Naive thymus-derived CD4-positive, alpha-beta T cell (primary cell): ENCODE measurements at regions not wholly inside any gene's neighbourhood (a gene's known extent, or its start where the extent isn't known, plus 50 kb on each side); places are given as distances from the start of the nearest gene placed in this dataset.

Source experiments
- ATAC-seq: fragments of 150-1000 bp; cut with Tn5 transposase; 2 replicates; pipeline ENCODE4 v1.10.0; 2021; ENCODE audit warnings: mild to moderate bottlenecking, moderate library complexity
- CTCF ChIA-PET: fragments of 350-600 bp; sonication (Branson Sonifier 250); formaldehyde crosslinking; loops from one replicate; lab custom pipeline; 2021; ENCODE audit warnings: antibody characterized with exemption; lab: Charles Lee
- POLR2A ChIA-PET: fragments of 350-600 bp; sonication (Branson Sonifier 250); formaldehyde crosslinking; loops from one replicate; lab custom pipeline; 2021; ENCODE audit warnings: antibody characterized with exemption, inconsistent platforms; lab: Charles Lee
- DNase-seq, 9 donors: peaks; one replicate each; pipeline versions ENCODE4 v3.0.0 to v3.0.0-alpha.2; 2020 to 2022; ENCODE audit warnings: mixed read lengths in 1 of 9
- H3K27ac ChIP-seq: one replicate; pipeline ENCODE4 v1.7.0; 2013; ENCODE audit warnings: mild to moderate bottlenecking, low read depth, low read length, moderate library complexity
- H3K27me3 ChIP-seq, 2 donors: one replicate each; pipeline ENCODE4 v1.7.0; 2013; ENCODE audit warnings: low read length in 2 of 2, mild to moderate bottlenecking in 2 of 2, moderate library complexity in 2 of 2; ENCODE audit not compliant: control insufficient read depth in 2 of 2, insufficient read depth in 2 of 2
- H3K36me3 ChIP-seq, 3 experiments: 1 replicate in 2 of 3; 2 replicates in 1 of 3; pipeline ENCODE4 v1.7.0; 2013; ENCODE audit warnings: low read length in 3 of 3, mild to moderate bottlenecking in 3 of 3, moderate library complexity in 1 of 3; ENCODE audit not compliant: insufficient read depth in 3 of 3, control insufficient read depth in 2 of 3
- H3K4me1 ChIP-seq, 2 donors: one replicate each; pipeline ENCODE4 v1.7.0; 2013; ENCODE audit warnings: low read length in 2 of 2, mild to moderate bottlenecking in 2 of 2, moderate library complexity in 1 of 2; ENCODE audit not compliant: control insufficient read depth in 2 of 2, insufficient read depth in 2 of 2
- H3K4me3 ChIP-seq: 2 replicates; pipeline ENCODE4 v1.7.0; 2013; ENCODE audit warnings: mild to moderate bottlenecking, low read length
- H3K9me3 ChIP-seq, 3 experiments: 1 replicate in 2 of 3; 2 replicates in 1 of 3; pipeline ENCODE4 v1.7.0; 2013; ENCODE audit warnings: low read length in 3 of 3; ENCODE audit not compliant: control insufficient read depth in 2 of 3
- H3K27ac Mint-ChIP-seq, 9 donors: one replicate each; pipeline ENCODE4 v1.8.0; 2020 to 2022; ENCODE audit warnings: mixed read lengths in 9 of 9, mild to moderate bottlenecking in 8 of 9, moderate library complexity in 5 of 9, inconsistent platforms in 2 of 9
- H3K27me3 Mint-ChIP-seq, 5 donors: one replicate each; pipeline ENCODE4 v1.8.0; 2021 to 2022; ENCODE audit warnings: mixed read lengths in 5 of 5, mild to moderate bottlenecking in 1 of 5
- H3K36me3 Mint-ChIP-seq, 5 donors: one replicate each; pipeline ENCODE4 v1.8.0; 2020 to 2022; ENCODE audit warnings: mixed read lengths in 5 of 5, mild to moderate bottlenecking in 3 of 5, inconsistent platforms in 1 of 5
- H3K4me1 Mint-ChIP-seq, 7 donors: one replicate each; pipeline ENCODE4 v1.8.0; 2020 to 2022; ENCODE audit warnings: mixed read lengths in 7 of 7, mild to moderate bottlenecking in 3 of 7, inconsistent platforms in 1 of 7
- H3K4me3 Mint-ChIP-seq, 10 donors: one replicate each; pipeline ENCODE4 v1.8.0; 2020 to 2022; ENCODE audit warnings: mild to moderate bottlenecking in 10 of 10, mixed read lengths in 10 of 10, moderate library complexity in 6 of 10, inconsistent platforms in 2 of 10
- H3K9me3 Mint-ChIP-seq, 11 donors: one replicate each; pipeline ENCODE4 v1.8.0; 2020 to 2022; ENCODE audit warnings: mixed read lengths in 11 of 11, mild to moderate bottlenecking in 4 of 11, inconsistent platforms in 1 of 11, moderate library complexity in 1 of 11
- intact Hi-C, 2 donors: fragments of 100-400 bp; cut with micrococcal nuclease; formaldehyde crosslinking; loops; one replicate each; pipeline ENCODE4 v1.15.1; 2023

- peaks cover 3 to 15% (median 9%) of the 10 kb centered on the region in 11 donors for H3K9me3 Mint-ChIP-seq
- DNase-seq: no peak
- no peak for ATAC-seq
- ChIA-PET POLR2A (no interaction called here), CTCF (no interaction called here)
- H3K4me3 Mint-ChIP-seq: no peak overlapping the region
- H3K36me3 Mint-ChIP-seq: peaks cover 0 to 22% (median 9%) of the 10 kb centered on the region in 5 donors
- peaks cover 0 to 19% (median 0%) of the 10 kb centered on the region in 7 donors for H3K4me1 Mint-ChIP-seq
- Histone ChIP-seq H3K36me3 (no peaks in the 10 kb centered on the region), H3K9me3 (peaks cover 0 to 2% (median 0%) of the 10 kb centered on the region in 3 experiments), H3K27me3 (no peaks in the 10 kb centered on the region), H3K4me1 (peaks cover 0 to 7% of the 10 kb centered on the region in 2 donors), H3K27ac (no peak overlapping the region), H3K4me3 (no peak overlapping the region)
- no peak overlapping the region for H3K27ac Mint-ChIP-seq
- intact Hi-C loops: no loop called here
- no peaks in the 10 kb centered on the region for H3K27me3 Mint-ChIP-seq
These were observed 198.6 kb upstream of the BMPER start for GRCh38 chr7:33706771-33707200.

- Mint-ChIP-seq H3K27me3 (no peaks in the 10 kb centered on the region), H3K4me1 (peaks cover 0 to 13% (median 0%) of the 10 kb centered on the region in 7 donors), H3K4me3 (peak overlapping the region in 1 of 10 donors; percentile 10), H3K36me3 (peaks cover 0 to 15% (median 3%) of the 10 kb centered on the region in 5 donors), H3K27ac (no peak overlapping the region), H3K9me3 (peaks cover 1 to 10% (median 4%) of the 10 kb centered on the region in 11 donors)
- peaks cover 0 to 7% of the 10 kb centered on the region in 2 donors for H3K4me1 ChIP-seq
- H3K27me3 ChIP-seq: no peaks in the 10 kb centered on the region
- no peaks in the 10 kb centered on the region for H3K36me3 ChIP-seq
- no peak overlapping the region for H3K27ac ChIP-seq
- peak; percentile 70 for ATAC-seq
- POLR2A ChIA-PET: no interaction called here
- DNase-seq: no peak
- CTCF ChIA-PET: no interaction called here
- intact Hi-C loops: no loop called here
- no peak overlapping the region for H3K4me3 ChIP-seq
- H3K9me3 ChIP-seq: no peaks in the 10 kb centered on the region
These were observed 197.9 kb upstream of the BMPER start for GRCh38 chr7:33707427-33707826.

- no peak overlapping the region for H3K4me3 Mint-ChIP-seq
- no peaks in the 10 kb centered on the region for H3K9me3 ChIP-seq
- no peak overlapping the region for H3K27ac ChIP-seq
- ChIA-PET POLR2A (no interaction called here), CTCF (no interaction called here)
- ATAC-seq: no peak
- H3K9me3 Mint-ChIP-seq: peaks cover 0 to 3% (median 0%) of the 10 kb centered on the region in 11 donors
- H3K4me3 ChIP-seq: no peak overlapping the region
- peaks cover 0 to 7% (median 0%) of the 10 kb centered on the region in 7 donors for H3K4me1 Mint-ChIP-seq
- intact Hi-C loops: no loop called here
- peaks cover 0 to 14% (median 5%) of the 10 kb centered on the region in 5 donors for H3K36me3 Mint-ChIP-seq
- no peak overlapping the region for H3K27ac Mint-ChIP-seq
- H3K36me3 ChIP-seq: no peaks in the 10 kb centered on the region
- DNase-seq: no peak
- H3K27me3 Mint-ChIP-seq: peaks cover 0 to 4% (median 0%) of the 10 kb centered on the region in 5 donors
- peaks cover 0 to under 1% of the 10 kb centered on the region in 2 donors for H3K4me1 ChIP-seq
- H3K27me3 ChIP-seq: no peaks in the 10 kb centered on the region
These were observed 194.7 kb upstream of the BMPER start for GRCh38 chr7:33710608-33711007.

GRCh38 chr7:33711231-33712019 lies 193.9 kb upstream of the BMPER start:
- ATAC-seq: no peak
- no peak overlapping the region for H3K4me3 ChIP-seq
- peaks cover 0 to 4% (median 0%) of the 10 kb centered on the region in 5 donors for H3K27me3 Mint-ChIP-seq
- H3K9me3 Mint-ChIP-seq: peaks cover 0 to 3% (median 0%) of the 10 kb centered on the region in 11 donors
- intact Hi-C loops: no loop called here
- no peak for DNase-seq
- ChIA-PET CTCF (no interaction called here), POLR2A (no interaction called here)
- H3K4me1 Mint-ChIP-seq: peaks cover 0 to 6% (median 0%) of the 10 kb centered on the region in 7 donors
- H3K4me1 ChIP-seq: no peaks in the 10 kb centered on the region
- no peak overlapping the region for H3K27ac Mint-ChIP-seq
- no peaks in the 10 kb centered on the region for H3K27me3 ChIP-seq
- no peak overlapping the region for H3K4me3 Mint-ChIP-seq
- H3K9me3 ChIP-seq: no peaks in the 10 kb centered on the region
- peaks cover 0 to 18% (median 5%) of the 10 kb centered on the region in 5 donors for H3K36me3 Mint-ChIP-seq
- no peak overlapping the region for H3K27ac ChIP-seq
- no peaks in the 10 kb centered on the region for H3K36me3 ChIP-seq

- H3K27ac ChIP-seq: no peak overlapping the region
- CTCF ChIA-PET: no interaction called here
These were observed 193.3 kb upstream of the BMPER start for GRCh38 chr7:33712020-33712414.

GRCh38 chr7:33714208-33714607 lies 191.1 kb upstream of the BMPER start:
- ChIA-PET POLR2A (no interaction called here), CTCF (no interaction called here)
- Mint-ChIP-seq H3K9me3 (peaks cover 0 to 3% (median 0%) of the 10 kb centered on the region in 11 donors), H3K4me1 (peaks cover 0 to 7% (median 0%) of the 10 kb centered on the region in 7 donors), H3K4me3 (no peak overlapping the region), H3K27me3 (peaks cover 0 to 4% (median 0%) of the 10 kb centered on the region in 5 donors), H3K36me3 (peaks cover 0 to 14% (median 6%) of the 10 kb centered on the region in 5 donors), H3K27ac (no peak overlapping the region)
- Histone ChIP-seq H3K4me1 (no peaks in the 10 kb centered on the region), H3K27ac (no peak overlapping the region), H3K27me3 (no peaks in the 10 kb centered on the region), H3K4me3 (no peak overlapping the region), H3K36me3 (no peaks in the 10 kb centered on the region), H3K9me3 (no peaks in the 10 kb centered on the region)
- DNase-seq (no peak), ATAC-seq (no peak)
- intact Hi-C loops: no loop called here

More at GRCh38 chr7:33712020-33712414, 193.3 kb upstream of the BMPER start:
- H3K27ac Mint-ChIP-seq: no peak overlapping the region
- POLR2A ChIA-PET: no interaction called here
- H3K9me3 ChIP-seq: no peaks in the 10 kb centered on the region
- no peak overlapping the region for H3K4me3 ChIP-seq
- H3K27me3 Mint-ChIP-seq: peaks cover 0 to 4% (median 0%) of the 10 kb centered on the region in 5 donors
- H3K9me3 Mint-ChIP-seq: peaks cover 0 to 3% (median 0%) of the 10 kb centered on the region in 11 donors
- H3K36me3 Mint-ChIP-seq: peaks cover 0 to 16% (median 5%) of the 10 kb centered on the region in 5 donors
- no peaks in the 10 kb centered on the region for H3K36me3 ChIP-seq
- H3K4me3 Mint-ChIP-seq: no peak overlapping the region
- DNase-seq (no peak), ATAC-seq (no peak)
- H3K4me1 Mint-ChIP-seq: peaks cover 0 to 7% (median 0%) of the 10 kb centered on the region in 7 donors
- H3K4me1 ChIP-seq: no peaks in the 10 kb centered on the region
- no peaks in the 10 kb centered on the region for H3K27me3 ChIP-seq
- intact Hi-C loops: no loop called here
